Activated gamma-delta T cell (primary cell): ENCODE measurements at regions not wholly inside any gene's neighbourhood (a gene's known extent, or its start where the extent isn't known, plus 50 kb on each side); places are given as distances from the start of the nearest gene placed in this dataset.

Experiments
- DNase-seq: peaks from one replicate; lab custom pipeline; 2025; lab: John Stamatoyannopoulos, UW

GRCh38 chrX:40485102-40485826 lies 95.5 kb upstream of the ATP6AP2 start:
- DNase-seq, result no peak

- DNase-seq, result no peak
Observed at GRCh38 chrX:40484408-40485091, 96.2 kb upstream of the ATP6AP2 start.

- no peak for DNase-seq
Observed at GRCh38 chrX:40483502-40483901, 97.3 kb upstream of the ATP6AP2 start.

GRCh38 chrX:40479777-40480318 lies 100.9 kb upstream of the ATP6AP2 start:
- DNase-seq, result no peak

GRCh38 chrX:40478474-40479065 lies 102.2 kb upstream of the ATP6AP2 start:
- DNase-seq, result no peak

GRCh38 chrX:40476958-40477357 lies 103.8 kb upstream of the ATP6AP2 start:
- DNase-seq, result no peak

- DNase-seq, result no peak
Observed at GRCh38 chrX:40474645-40475044, 106.1 kb upstream of the ATP6AP2 start.

- no peak for DNase-seq
Observed at GRCh38 chrX:40474205-40474626, 106.6 kb upstream of the ATP6AP2 start.

- no peak for DNase-seq
Observed at GRCh38 chrX:40473460-40474204, 107.1 kb upstream of the ATP6AP2 start.

- no peak for DNase-seq
Observed at GRCh38 chrX:40471965-40472648, 108.7 kb upstream of the ATP6AP2 start.

- no peak for DNase-seq
Observed at GRCh38 chrX:40470830-40471429, 109.8 kb upstream of the ATP6AP2 start.

GRCh38 chrX:40469316-40469715 lies 111.5 kb upstream of the ATP6AP2 start:
- no peak for DNase-seq

- no peak for DNase-seq
Observed at GRCh38 chrX:40468033-40468846, 112.5 kb upstream of the ATP6AP2 start.

- no peak for DNase-seq
Observed at GRCh38 chrX:40467454-40467853, 113.3 kb upstream of the ATP6AP2 start.

GRCh38 chrX:40465735-40466551 lies 114.8 kb upstream of the ATP6AP2 start:
- DNase-seq, result no peak

- DNase-seq, result no peak
Observed at GRCh38 chrX:40462795-40463194, 118.0 kb upstream of the ATP6AP2 start.

- no peak for DNase-seq
Observed at GRCh38 chrX:40460926-40461325, 119.8 kb upstream of the ATP6AP2 start.

GRCh38 chrX:40459571-40460158 lies 121.1 kb upstream of the ATP6AP2 start:
- DNase-seq, result no peak

GRCh38 chrX:40457406-40457805 lies 123.4 kb upstream of the ATP6AP2 start:
- DNase-seq, result no peak
